HUES48 (cell line): ENCODE measurements at regions not wholly inside any gene's neighbourhood (a gene's known extent, or its start where the extent isn't known, plus 50 kb on each side); places are given as distances from the start of the nearest gene placed in this dataset.

ENCODE experiments used
- H3K27ac ChIP-seq: one replicate; pipeline ENCODE4 v1.7.0; 2013; ENCODE audit warnings: low read depth, low read length, inconsistent platforms
- H3K27me3 ChIP-seq: 2 replicates; pipeline ENCODE4 v1.6.1; 2013; ENCODE audit warnings: mild to moderate bottlenecking, low read length; ENCODE audit not compliant: control insufficient read depth, insufficient read depth
- H3K36me3 ChIP-seq: 2 replicates; pipeline ENCODE4 v1.6.1; 2013; ENCODE audit warnings: low read length; ENCODE audit not compliant: control insufficient read depth, insufficient read depth
- H3K4me1 ChIP-seq: 2 replicates; pipeline ENCODE4 v1.6.1; 2013; ENCODE audit warnings: mild to moderate bottlenecking, low read length; ENCODE audit not compliant: control insufficient read depth, insufficient read depth
- H3K4me3 ChIP-seq: 2 replicates; pipeline ENCODE4 v1.5.1; 2013; ENCODE audit warnings: mild to moderate bottlenecking, low read depth, low read length
- H3K9ac ChIP-seq: 2 replicates; pipeline ENCODE4 v1.6.1; 2013; ENCODE audit warnings: mild to moderate bottlenecking, low read depth, low read length, moderate library complexity
- H3K9me3 ChIP-seq: 2 replicates; pipeline ENCODE4 v1.6.1; 2013; ENCODE audit warnings: low read length; ENCODE audit not compliant: control insufficient read depth, insufficient read depth

DNA sequence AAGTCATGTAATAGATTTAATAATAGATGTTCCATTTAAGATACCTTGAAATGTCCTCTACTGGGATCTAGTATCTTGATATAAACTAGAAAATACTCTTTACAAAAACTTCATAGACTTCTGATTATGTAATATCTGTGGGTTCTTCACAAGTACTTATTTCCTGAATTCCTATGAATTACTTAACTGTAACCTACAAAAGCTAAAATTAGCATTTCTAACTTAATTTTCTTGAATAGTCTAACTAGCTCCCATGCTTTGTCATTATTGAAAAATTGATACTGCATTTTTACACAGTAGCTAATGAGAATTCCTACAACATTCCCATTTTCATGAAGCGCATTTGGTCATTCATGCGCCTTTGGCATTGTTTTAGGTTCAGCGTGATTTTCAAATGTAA is 1828.2 kb downstream of the MAT2B start:
- H3K9me3 ChIP-seq: no peaks in the 10 kb centered on the region
- H3K4me3 ChIP-seq: no peak overlapping the region
- H3K27ac ChIP-seq: no peak overlapping the region
- no peaks in the 10 kb centered on the region for H3K27me3 ChIP-seq
- H3K36me3 ChIP-seq: no peaks in the 10 kb centered on the region
- H3K4me1 ChIP-seq: peaks cover 9% of the 10 kb centered on the region
- H3K9ac ChIP-seq: no peak overlapping the region

DNA sequence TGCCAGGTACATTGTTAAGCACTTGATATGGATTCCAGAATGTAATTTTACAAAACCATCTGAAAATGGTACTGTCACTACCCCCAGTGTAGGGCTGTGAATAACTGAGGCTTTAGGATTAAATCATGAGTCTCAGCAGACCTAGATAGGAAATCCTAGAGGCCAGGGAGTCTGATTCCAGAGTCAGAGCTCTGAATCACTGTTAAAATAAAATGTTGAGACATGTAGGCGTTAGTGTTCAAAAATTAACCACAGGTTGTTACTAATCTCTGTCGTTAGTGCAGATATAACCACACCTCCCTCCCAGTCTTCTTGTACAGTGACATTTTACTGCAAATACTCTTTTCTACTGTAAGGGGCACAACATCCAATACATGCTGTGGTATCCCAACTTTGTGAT is 1828.8 kb downstream of the MAT2B start:
- no peaks in the 10 kb centered on the region for H3K36me3 ChIP-seq
- no peak overlapping the region for H3K4me3 ChIP-seq
- H3K4me1 ChIP-seq: peaks cover 6% of the 10 kb centered on the region; the same call in 1 of the 2 replicates
- H3K9me3 ChIP-seq: no peaks in the 10 kb centered on the region
- no peak overlapping the region for H3K9ac ChIP-seq
- no peak overlapping the region for H3K27ac ChIP-seq
- no peaks in the 10 kb centered on the region for H3K27me3 ChIP-seq

DNA sequence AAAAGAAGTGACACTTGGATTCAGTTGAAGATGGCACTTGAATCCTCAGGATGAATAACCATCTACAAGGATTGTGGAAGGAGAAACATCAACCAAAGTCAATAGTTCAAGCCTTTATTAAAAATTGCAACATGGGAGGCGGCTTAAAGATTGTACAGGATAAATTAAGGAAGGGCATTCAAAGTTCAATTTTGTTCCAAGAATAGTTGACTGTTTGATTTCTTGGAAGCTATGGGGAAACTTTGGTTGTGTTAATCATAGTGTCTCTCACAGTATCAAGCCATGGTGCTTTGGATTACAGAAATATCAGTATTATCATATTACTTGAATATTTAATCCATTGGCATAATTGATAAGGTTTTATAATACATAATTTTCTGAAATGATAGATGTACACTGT is 1844.3 kb downstream of the MAT2B start:
- Histone ChIP-seq H3K27me3 (no peaks in the 10 kb centered on the region), H3K27ac (no peak overlapping the region), H3K9ac (no peak overlapping the region), H3K9me3 (no peaks in the 10 kb centered on the region), H3K4me3 (no peak overlapping the region), H3K4me1 (peaks cover 25% of the 10 kb centered on the region), H3K36me3 (no peaks in the 10 kb centered on the region)

DNA sequence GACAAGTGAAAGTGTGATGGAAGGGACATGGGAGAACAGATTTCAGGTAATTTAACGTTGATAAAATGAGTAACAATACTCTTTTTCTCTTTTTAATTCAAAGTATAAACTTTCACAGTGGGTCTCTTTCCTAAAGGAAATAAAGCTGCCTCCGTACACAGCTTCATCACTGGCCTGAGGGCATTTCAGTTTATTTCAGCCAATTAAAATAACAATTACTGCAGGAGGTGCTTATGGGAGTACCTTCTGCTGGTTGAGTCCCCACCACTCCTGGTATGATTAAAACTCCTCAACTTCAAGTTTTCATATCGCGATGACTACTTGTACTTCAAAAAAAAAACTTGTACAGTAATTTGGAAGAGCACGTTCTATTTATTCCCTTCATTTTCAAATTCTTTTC is 1845.9 kb downstream of the MAT2B start:
- Histone ChIP-seq H3K9ac (no peak overlapping the region), H3K27me3 (no peaks in the 10 kb centered on the region), H3K9me3 (no peaks in the 10 kb centered on the region), H3K27ac (no peak overlapping the region), H3K4me3 (no peak overlapping the region), H3K36me3 (no peaks in the 10 kb centered on the region), H3K4me1 (peaks cover 25% of the 10 kb centered on the region)

GRCh38 chr5:165360366-165360765 is 1854.9 kb downstream of the MAT2B start:
- H3K9me3 ChIP-seq: no peaks in the 10 kb centered on the region
- H3K36me3 ChIP-seq: no peaks in the 10 kb centered on the region
- no peak overlapping the region for H3K27ac ChIP-seq
- H3K27me3 ChIP-seq: no peaks in the 10 kb centered on the region
- H3K4me3 ChIP-seq: no peak overlapping the region
- H3K9ac ChIP-seq: no peak overlapping the region
- H3K4me1 ChIP-seq: no peaks in the 10 kb centered on the region

DNA sequence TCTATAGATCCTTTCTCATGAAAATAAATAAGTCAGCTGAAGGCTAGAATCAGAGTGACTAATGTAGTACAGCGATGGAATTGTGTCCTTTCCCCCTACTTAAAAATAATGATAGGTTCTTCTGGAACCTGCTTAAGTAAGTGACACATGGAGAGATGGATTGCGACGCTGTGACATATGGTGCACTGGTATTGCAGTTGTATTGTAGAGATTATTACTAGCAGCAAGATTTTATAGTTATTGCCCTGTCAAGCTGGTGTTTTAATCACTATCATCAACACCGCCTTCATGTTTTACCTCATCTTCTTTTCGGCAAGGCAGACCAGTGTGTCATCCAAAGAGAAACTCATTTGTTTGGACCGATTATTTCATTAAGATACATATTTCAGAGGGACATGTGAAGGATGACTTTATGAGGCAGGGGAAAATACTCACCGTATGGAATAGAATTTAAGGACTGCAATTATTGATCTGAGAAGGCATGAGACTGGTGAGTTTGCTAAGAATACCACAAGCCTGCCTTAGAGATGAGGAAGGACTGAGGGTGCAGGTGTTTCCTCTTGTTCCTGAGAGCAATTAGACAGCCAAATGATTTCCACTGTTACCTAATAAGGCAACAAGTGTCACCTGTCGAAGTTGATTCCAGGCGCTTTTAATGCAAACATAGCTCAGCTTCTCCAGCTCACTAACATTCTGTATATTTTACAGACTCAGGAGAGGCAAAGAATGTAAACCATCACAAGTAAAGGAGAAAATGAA is 1855.5 kb downstream of the MAT2B start:
- no peak overlapping the region for H3K9ac ChIP-seq
- H3K4me1 ChIP-seq: no peaks in the 10 kb centered on the region
- H3K36me3 ChIP-seq: no peaks in the 10 kb centered on the region
- H3K4me3 ChIP-seq: no peak overlapping the region
- H3K27ac ChIP-seq: no peak overlapping the region
- H3K9me3 ChIP-seq: no peaks in the 10 kb centered on the region
- no peaks in the 10 kb centered on the region for H3K27me3 ChIP-seq

DNA sequence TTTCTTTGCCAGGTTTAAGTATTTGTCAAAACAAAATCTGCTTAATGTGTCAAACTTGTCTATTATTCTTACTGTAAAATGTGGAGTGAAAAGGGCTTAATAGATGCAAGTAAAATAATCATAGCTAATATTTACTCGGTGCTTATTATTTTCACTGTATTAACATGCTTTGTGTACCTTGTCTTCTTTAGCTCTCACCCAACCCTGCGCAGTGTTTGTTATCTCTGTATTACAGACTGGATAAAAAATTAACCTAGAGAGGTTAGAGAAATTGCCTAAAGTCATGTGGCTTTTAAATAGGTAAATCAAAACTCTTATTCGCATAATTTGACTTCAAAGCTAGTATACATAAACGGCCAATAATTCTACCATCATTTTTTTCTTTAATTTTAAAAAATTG is 1864.8 kb downstream of the MAT2B start:
- Histone ChIP-seq H3K27ac (no peak overlapping the region), H3K9me3 (no peaks in the 10 kb centered on the region), H3K4me3 (no peak overlapping the region), H3K27me3 (no peaks in the 10 kb centered on the region), H3K36me3 (no peaks in the 10 kb centered on the region), H3K9ac (no peak overlapping the region), H3K4me1 (no peaks in the 10 kb centered on the region)

- Histone ChIP-seq H3K9ac (no peak overlapping the region), H3K4me3 (no peak overlapping the region), H3K27me3 (no peaks in the 10 kb centered on the region), H3K4me1 (no peaks in the 10 kb centered on the region), H3K9me3 (no peaks in the 10 kb centered on the region), H3K36me3 (no peaks in the 10 kb centered on the region), H3K27ac (no peak overlapping the region)
Observed at GRCh38 chr5:165370794-165371193, 1865.4 kb downstream of the MAT2B start.

DNA sequence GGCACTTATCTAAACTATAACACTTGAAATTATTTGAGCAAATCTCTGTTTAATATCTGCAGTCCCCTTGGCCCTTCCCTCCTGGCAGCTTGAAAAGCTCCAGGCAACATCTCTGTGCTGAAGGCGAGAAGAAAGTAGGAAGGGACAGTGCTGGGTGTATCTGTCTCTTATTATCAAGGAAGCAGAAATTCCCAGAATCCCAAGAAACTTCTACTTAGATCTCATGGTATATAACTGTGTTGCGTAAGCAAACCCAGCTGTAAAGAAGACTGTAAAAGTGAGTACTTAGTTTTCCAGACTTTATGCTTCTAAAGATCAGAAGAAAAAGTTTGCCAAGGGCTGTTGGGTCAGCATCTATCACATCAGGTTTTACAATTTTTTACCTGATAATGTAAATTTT is 1869.8 kb downstream of the MAT2B start:
- Histone ChIP-seq H3K27me3 (no peaks in the 10 kb centered on the region), H3K9ac (no peak overlapping the region), H3K36me3 (no peaks in the 10 kb centered on the region), H3K9me3 (no peaks in the 10 kb centered on the region), H3K27ac (no peak overlapping the region), H3K4me3 (no peak overlapping the region), H3K4me1 (no peaks in the 10 kb centered on the region)

GRCh38 chr5:165393839-165394238 is 1888.4 kb downstream of the MAT2B start:
- Histone ChIP-seq H3K4me3 (no peak overlapping the region), H3K36me3 (no peaks in the 10 kb centered on the region), H3K9me3 (no peaks in the 10 kb centered on the region), H3K9ac (no peak overlapping the region), H3K27ac (no peak overlapping the region), H3K27me3 (no peaks in the 10 kb centered on the region), H3K4me1 (no peaks in the 10 kb centered on the region)

DNA sequence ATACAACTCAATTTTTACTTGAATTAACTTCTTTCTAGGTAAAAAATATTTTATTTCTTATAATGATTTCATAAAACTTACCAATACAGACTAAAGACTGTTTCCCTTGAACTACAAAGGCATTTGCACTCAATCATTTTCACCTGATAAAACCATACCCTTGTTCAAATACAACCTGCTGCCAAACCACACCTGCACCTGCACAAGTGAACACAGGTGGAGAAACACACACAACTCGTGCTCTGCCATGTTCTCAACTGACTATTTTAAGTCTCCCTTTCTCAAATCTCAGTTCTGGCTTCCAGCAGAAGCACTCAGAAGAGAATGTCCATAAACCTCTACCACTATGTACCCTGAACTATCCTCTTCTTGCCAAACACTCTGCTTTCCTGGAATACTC is 1892.1 kb downstream of the MAT2B start:
- Histone ChIP-seq H3K4me3 (no peak overlapping the region), H3K27ac (no peak overlapping the region), H3K27me3 (no peaks in the 10 kb centered on the region), H3K9me3 (no peaks in the 10 kb centered on the region), H3K9ac (no peak overlapping the region), H3K4me1 (0 out of 2 replicates have a peak, but pooled peaks cover 8% of the 10 kb centered on the region), H3K36me3 (no peaks in the 10 kb centered on the region)
